Ascending aorta (tissue), 2 donors: ENCODE measurements at regions not wholly inside any gene's neighbourhood (a gene's known extent, or its start where the extent isn't known, plus 50 kb on each side); places are given as distances from the start of the nearest gene placed in this dataset.

Experiments
- DNase-seq, 2 donors: peaks; one replicate each; pipeline ENCODE4 v3.0.0-alpha.2; 2019; ENCODE audit warnings: low spot score in 2 of 2
- H3K27ac ChIP-seq, 2 donors: fragments of 200-600 bp; sonication (generic); one replicate each; pipeline ENCODE4 v1.5.1; 2016 to 2017; ENCODE audit warnings: mild to moderate bottlenecking in 1 of 2
- H3K27me3 ChIP-seq: fragments of 200-600 bp; sonication (generic); one replicate; pipeline ENCODE4 v1.5.1; 2017
- H3K36me3 ChIP-seq, 2 donors: fragments of 200-600 bp; sonication (generic); one replicate each; pipeline ENCODE4 v1.5.1; 2016
- H3K4me1 ChIP-seq, 2 donors: fragments of 200-600 bp; sonication (generic); one replicate each; pipeline ENCODE4 v1.5.1; 2016 to 2017; ENCODE audit warnings: mild to moderate bottlenecking in 1 of 2
- H3K4me3 ChIP-seq, 2 donors: fragments of 200-600 bp; sonication (generic); one replicate each; pipeline ENCODE4 v1.5.1; 2016 to 2017; ENCODE audit warnings: mild to moderate bottlenecking in 1 of 2
- H3K9me3 ChIP-seq, 2 donors: fragments of 200-600 bp; sonication (generic); one replicate each; pipeline ENCODE4 v1.5.1; 2016
- intact Hi-C: fragments of 100-400 bp; cut with DNase I; formaldehyde crosslinking; loops from one replicate; pipeline ENCODE4 v1.15.1; 2023
- TF ChIP-seq, protein P1 (sequence below), 3 experiments: fragments of 200-600 bp in 2 of 3; fragments of 450-650 bp in 1 of 3; sonication (generic) in 2 of 3; IDR thresholded peaks; one replicate each; pipeline ENCODE4 v1.5.1; 2016 to 2019; ENCODE audit warnings: antibody characterized with exemption in 3 of 3, mild to moderate bottlenecking in 1 of 3, moderate library complexity in 1 of 3

- H3K27me3 ChIP-seq, result no peaks in the 10 kb centered on the region
- TF ChIP-seq, protein P1, sequence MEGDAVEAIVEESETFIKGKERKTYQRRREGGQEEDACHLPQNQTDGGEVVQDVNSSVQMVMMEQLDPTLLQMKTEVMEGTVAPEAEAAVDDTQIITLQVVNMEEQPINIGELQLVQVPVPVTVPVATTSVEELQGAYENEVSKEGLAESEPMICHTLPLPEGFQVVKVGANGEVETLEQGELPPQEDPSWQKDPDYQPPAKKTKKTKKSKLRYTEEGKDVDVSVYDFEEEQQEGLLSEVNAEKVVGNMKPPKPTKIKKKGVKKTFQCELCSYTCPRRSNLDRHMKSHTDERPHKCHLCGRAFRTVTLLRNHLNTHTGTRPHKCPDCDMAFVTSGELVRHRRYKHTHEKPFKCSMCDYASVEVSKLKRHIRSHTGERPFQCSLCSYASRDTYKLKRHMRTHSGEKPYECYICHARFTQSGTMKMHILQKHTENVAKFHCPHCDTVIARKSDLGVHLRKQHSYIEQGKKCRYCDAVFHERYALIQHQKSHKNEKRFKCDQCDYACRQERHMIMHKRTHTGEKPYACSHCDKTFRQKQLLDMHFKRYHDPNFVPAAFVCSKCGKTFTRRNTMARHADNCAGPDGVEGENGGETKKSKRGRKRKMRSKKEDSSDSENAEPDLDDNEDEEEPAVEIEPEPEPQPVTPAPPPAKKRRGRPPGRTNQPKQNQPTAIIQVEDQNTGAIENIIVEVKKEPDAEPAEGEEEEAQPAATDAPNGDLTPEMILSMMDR (IDR thresholded peaks at IDR 0.05), result no peak
- intact Hi-C loops, result no loop called here
- no peak overlapping the region for H3K27ac ChIP-seq
- no peak overlapping the region for H3K4me3 ChIP-seq
- H3K4me1 ChIP-seq, result no peaks in the 10 kb centered on the region
- no peaks in the 10 kb centered on the region for H3K9me3 ChIP-seq
- no peak for DNase-seq
- H3K36me3 ChIP-seq, result no peaks in the 10 kb centered on the region
Measured at GRCh38 chr5:57398413-57399093, 84.1 kb downstream of the ACTBL2 start.

DNA sequence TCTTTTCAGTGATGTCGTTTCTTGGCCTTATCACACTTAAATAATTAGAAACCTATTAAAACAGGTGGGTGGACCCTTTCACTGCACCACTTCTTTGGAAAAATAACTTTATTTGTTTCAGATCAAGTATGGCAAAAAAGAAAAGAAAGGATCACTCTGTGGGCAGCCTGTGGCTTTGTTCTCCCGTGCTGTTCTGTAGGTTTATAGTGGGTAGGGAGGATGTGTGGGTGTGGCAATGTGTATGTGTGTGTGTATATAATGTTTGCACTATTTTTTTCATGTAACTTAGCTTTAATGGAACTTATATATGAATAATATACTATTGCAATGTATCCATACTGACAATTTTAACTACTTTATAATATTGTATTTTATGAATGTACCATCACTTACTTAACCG is 85.9 kb downstream of the ACTBL2 start:
- H3K36me3 ChIP-seq, result no peaks in the 10 kb centered on the region
- no peak for DNase-seq
- TF ChIP-seq, protein P1 (IDR thresholded peaks at IDR 0.05), result no peak
- no peaks in the 10 kb centered on the region for H3K4me1 ChIP-seq
- no peak overlapping the region for H3K27ac ChIP-seq
- H3K27me3 ChIP-seq, result no peaks in the 10 kb centered on the region
- intact Hi-C loops, result no loop called here
- H3K9me3 ChIP-seq, result no peaks in the 10 kb centered on the region
- no peak overlapping the region for H3K4me3 ChIP-seq

- no peak overlapping the region for H3K27ac ChIP-seq
- H3K4me3 ChIP-seq, result no peak overlapping the region
- no peaks in the 10 kb centered on the region for H3K27me3 ChIP-seq
- H3K4me1 ChIP-seq, result no peaks in the 10 kb centered on the region
- H3K36me3 ChIP-seq, result no peaks in the 10 kb centered on the region
- DNase-seq, result no peak
- TF ChIP-seq, protein P1 (IDR thresholded peaks at IDR 0.05), result no peak
- H3K9me3 ChIP-seq, result no peaks in the 10 kb centered on the region
- intact Hi-C loops, result no loop called here
Measured at GRCh38 chr5:57394421-57395210, 88.0 kb downstream of the ACTBL2 start.

GRCh38 chr5:57386958-57387357 is 95.7 kb downstream of the ACTBL2 start:
- H3K9me3 ChIP-seq, result no peaks in the 10 kb centered on the region
- no peaks in the 10 kb centered on the region for H3K36me3 ChIP-seq
- intact Hi-C loops, result loop anchor here (5.0 kb wide), 1 partner anchor 110 kb away; no protein-coding TSS in a partner anchor
- H3K4me1 ChIP-seq, result peaks cover 0 to 7% of the 10 kb centered on the region in 2 donors
- no peaks in the 10 kb centered on the region for H3K27me3 ChIP-seq
- DNase-seq, result no peak
- no peak overlapping the region for H3K4me3 ChIP-seq
- no peak overlapping the region for H3K27ac ChIP-seq
- TF ChIP-seq, protein P1 (IDR thresholded peaks at IDR 0.05), result no peak

- intact Hi-C loops, result loop anchor here (2.0 kb wide), 1 partner anchor 26 kb away; no protein-coding TSS in a partner anchor
- H3K4me1 ChIP-seq, result peaks cover 0 to 7% of the 10 kb centered on the region in 2 donors
- H3K4me3 ChIP-seq, result peak overlapping the region in 1 of 2 donors; percentile 26
- H3K9me3 ChIP-seq, result no peaks in the 10 kb centered on the region
- H3K36me3 ChIP-seq, result no peaks in the 10 kb centered on the region
- TF ChIP-seq, protein P1 (IDR thresholded peaks at IDR 0.05), result peak in 2 of 3 experiments; percentile 14 to 70
- peak in 1 of 2 donors; percentile 71 for DNase-seq
- no peaks in the 10 kb centered on the region for H3K27me3 ChIP-seq
- H3K27ac ChIP-seq, result peak overlapping the region; percentile 45 to 51
Measured at GRCh38 chr5:57383093-57383861, 99.3 kb downstream of the ACTBL2 start.
